Adrenal gland (tissue), 9 donors: ENCODE measurements at regions not wholly inside any gene's neighbourhood (a gene's known extent, or its start where the extent isn't known, plus 50 kb on each side); places are given as distances from the start of the nearest gene placed in this dataset.

Experiments
- DNase-seq, 7 donors: peaks; one replicate each; pipeline ENCODE4 v3.0.0-alpha.2; 2019 to 2020
- H3K27ac ChIP-seq, 5 donors: fragments of 200-600 bp; sonication (generic) in 4 of 5; 1 replicate in 3 of 5; 2 replicates in 2 of 5; pipeline versions ENCODE4 v1.5.1 to v1.8.0; 2016 to 2020; ENCODE audit warnings: mild to moderate bottlenecking in 1 of 5
- H3K27me3 ChIP-seq: fragments of 200-600 bp; 2 replicates; pipeline ENCODE4 v1.8.0; 2021
- H3K36me3 ChIP-seq, 2 donors: fragments of 200-600 bp; replicated peaks in 1 of 2; 1 replicate in 1 of 2; 2 replicates in 1 of 2; pipeline versions ENCODE4 v1.5.1 to v1.8.0; 2018 to 2022
- H3K4me1 ChIP-seq, 2 donors: fragments of 200-600 bp; replicated peaks in 1 of 2; 1 replicate in 1 of 2; 2 replicates in 1 of 2; pipeline versions ENCODE4 v1.5.1 to v1.8.0; 2018 to 2021
- H3K4me3 ChIP-seq, 4 donors: fragments of 200-600 bp; sonication (generic) in 3 of 4; one replicate each; pipeline ENCODE4 v1.5.1; 2016 to 2018
- H3K9me3 ChIP-seq, 3 donors: fragments of 200-600 bp; sonication (generic) in 1 of 3; replicated peaks in 1 of 3; 1 replicate in 2 of 3; 2 replicates in 1 of 3; pipeline versions ENCODE4 v1.5.1 to v1.8.0; 2016 to 2021
- POLR2A ChIP-seq, 2 donors: fragments of 450-650 bp; IDR thresholded peaks; one replicate each; pipeline ENCODE4 v1.6.1; 2017; ENCODE audit warnings: antibody characterized with exemption in 2 of 2, mild to moderate bottlenecking in 2 of 2, moderate library complexity in 1 of 2
- WGBS, 4 donors: extraction: QIAGEN DNeasy Blood & Tissue Kit in 2 of 4; methylation state at CpG; one replicate each; pipeline versions ENCODE4 v1.1.5 to v1.1.7; 2013 to 2017; 5-methylcytosine and 5-hydroxymethylcytosine counted together
- intact Hi-C, 2 donors: fragments of 100-400 bp; cut with DNase I; formaldehyde crosslinking; loops; one replicate each; pipeline versions ENCODE4 v1.14.1 to v1.15.0; 2022 to 2023
- TF ChIP-seq, protein P1 (sequence below), 6 experiments: fragments of 450-650 bp in 4 of 6; fragments of 200-600 bp in 2 of 6; sonication (generic) in 1 of 6; IDR thresholded peaks; 1 replicate in 5 of 6; 2 replicates in 1 of 6; pipeline versions ENCODE4 v1.5.1 to v1.8.0; 2016 to 2021; ENCODE audit warnings: antibody characterized with exemption in 6 of 6, mild to moderate bottlenecking in 2 of 6, moderate library complexity in 1 of 6
- donor health status: healthy with polysubstance abuse.
- donor health status: Bipolar disorder and iron deficiency.
- donor health status: DM: yes; HTN: yes; CAD: no.
- donor health status: DM: no; HTN: no; CAD: no.
- donor health status: DM: no; HTN: no; CAD: no.

GRCh38 chr7:68474661-68475216, 1123.5 kb upstream of the AUTS2 start:
- H3K4me1 ChIP-seq = no peaks in the 10 kb centered on the region
- H3K4me3 ChIP-seq = no peak overlapping the region
- DNase-seq = no peak
- no peaks in the 10 kb centered on the region for H3K27me3 ChIP-seq
- no peaks in the 10 kb centered on the region for H3K9me3 ChIP-seq
- H3K27ac ChIP-seq = no peak overlapping the region
- no peaks in the 10 kb centered on the region for H3K36me3 ChIP-seq
- WGBS, 4 donors = 67 to 78% (median 75%) methylated on average over 4 to 5 of the region's 5 CpGs
- intact Hi-C loops = no loop called here
- TF ChIP-seq, protein P1, sequence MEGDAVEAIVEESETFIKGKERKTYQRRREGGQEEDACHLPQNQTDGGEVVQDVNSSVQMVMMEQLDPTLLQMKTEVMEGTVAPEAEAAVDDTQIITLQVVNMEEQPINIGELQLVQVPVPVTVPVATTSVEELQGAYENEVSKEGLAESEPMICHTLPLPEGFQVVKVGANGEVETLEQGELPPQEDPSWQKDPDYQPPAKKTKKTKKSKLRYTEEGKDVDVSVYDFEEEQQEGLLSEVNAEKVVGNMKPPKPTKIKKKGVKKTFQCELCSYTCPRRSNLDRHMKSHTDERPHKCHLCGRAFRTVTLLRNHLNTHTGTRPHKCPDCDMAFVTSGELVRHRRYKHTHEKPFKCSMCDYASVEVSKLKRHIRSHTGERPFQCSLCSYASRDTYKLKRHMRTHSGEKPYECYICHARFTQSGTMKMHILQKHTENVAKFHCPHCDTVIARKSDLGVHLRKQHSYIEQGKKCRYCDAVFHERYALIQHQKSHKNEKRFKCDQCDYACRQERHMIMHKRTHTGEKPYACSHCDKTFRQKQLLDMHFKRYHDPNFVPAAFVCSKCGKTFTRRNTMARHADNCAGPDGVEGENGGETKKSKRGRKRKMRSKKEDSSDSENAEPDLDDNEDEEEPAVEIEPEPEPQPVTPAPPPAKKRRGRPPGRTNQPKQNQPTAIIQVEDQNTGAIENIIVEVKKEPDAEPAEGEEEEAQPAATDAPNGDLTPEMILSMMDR (IDR thresholded peaks at IDR 0.05) = no peak
- no peak for TF ChIP-seq POLR2A (IDR thresholded peaks at IDR 0.05)

DNA sequence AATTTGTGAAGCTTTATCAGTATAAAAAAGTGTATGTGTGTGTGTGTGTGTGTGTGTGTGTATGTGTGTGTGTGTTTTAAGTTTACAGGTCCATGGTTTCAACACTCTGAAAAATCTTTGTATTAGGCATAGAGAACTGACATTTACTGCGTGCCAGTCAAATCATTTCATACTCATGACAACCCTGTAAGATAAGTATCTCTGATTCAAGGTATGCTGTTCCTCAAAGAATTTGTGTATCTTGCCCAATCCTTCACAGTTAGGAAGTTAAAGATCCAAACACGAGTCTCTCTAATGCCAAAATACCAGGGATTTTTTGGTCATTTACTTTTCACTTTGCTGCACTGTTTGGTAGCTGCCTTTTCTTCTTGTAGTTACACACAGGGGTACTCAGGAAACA, 1121.3 kb upstream of the AUTS2 start:
- Histone ChIP-seq H3K27me3 (no peaks in the 10 kb centered on the region), H3K27ac (no peak overlapping the region), H3K9me3 (no peaks in the 10 kb centered on the region), H3K4me1 (no peaks in the 10 kb centered on the region), H3K4me3 (no peak overlapping the region), H3K36me3 (no peaks in the 10 kb centered on the region)
- 73 to 85% (median 76%) methylated on average over 2 of the region's 2 CpGs for WGBS, 4 donors
- no peak for TF ChIP-seq POLR2A (IDR thresholded peaks at IDR 0.05)
- TF ChIP-seq, protein P1 (IDR thresholded peaks at IDR 0.05) = no peak
- DNase-seq = no peak
- intact Hi-C loops = no loop called here

- TF ChIP-seq, protein P1 (IDR thresholded peaks at IDR 0.05) = no peak
- TF ChIP-seq POLR2A (IDR thresholded peaks at IDR 0.05) = no peak
- Histone ChIP-seq H3K36me3 (no peaks in the 10 kb centered on the region), H3K4me1 (no peaks in the 10 kb centered on the region), H3K27me3 (no peaks in the 10 kb centered on the region), H3K9me3 (no peaks in the 10 kb centered on the region), H3K4me3 (no peak overlapping the region), H3K27ac (no peak overlapping the region)
- 38 to 64% (median 48%) methylated on average over 1 of the region's 1 CpG for WGBS, 4 donors
- intact Hi-C loops = no loop called here
- no peak for DNase-seq
These were observed 1119.9 kb upstream of the AUTS2 start for GRCh38 chr7:68478326-68478725.

DNA sequence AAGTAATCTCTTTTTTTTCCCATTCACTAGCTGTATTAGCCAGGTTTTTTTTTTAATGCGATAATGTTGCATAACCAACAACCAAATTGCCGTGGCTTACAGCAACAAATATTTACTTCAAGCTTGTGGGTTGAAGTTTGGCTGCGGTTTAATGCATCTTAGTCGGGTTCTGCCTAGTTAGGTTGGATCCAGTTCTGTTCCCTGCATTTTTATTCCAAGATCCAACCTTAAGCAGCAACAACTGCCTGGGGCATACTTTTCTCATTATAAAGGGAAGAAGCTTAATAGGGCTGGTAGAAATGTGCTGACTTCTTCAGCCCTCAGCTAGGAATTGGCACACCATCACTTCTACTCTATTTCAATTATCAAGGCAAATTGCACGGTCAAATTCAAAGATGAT, 1115.5 kb upstream of the AUTS2 start:
- no peak for DNase-seq
- TF ChIP-seq, protein P1 (IDR thresholded peaks at IDR 0.05) = no peak
- TF ChIP-seq POLR2A (IDR thresholded peaks at IDR 0.05) = no peak
- intact Hi-C loops = no loop called here
- Histone ChIP-seq H3K9me3 (no peaks in the 10 kb centered on the region), H3K4me3 (no peak overlapping the region), H3K27me3 (no peaks in the 10 kb centered on the region), H3K36me3 (no peaks in the 10 kb centered on the region), H3K27ac (no peak overlapping the region), H3K4me1 (no peaks in the 10 kb centered on the region)
- 87 to 92% (median 89%) methylated on average over 5 of the region's 5 CpGs for WGBS, 4 donors
